ENCODE measurements at regions not wholly inside any gene's neighbourhood (a gene's known extent, or its start where the extent isn't known, plus 50 kb on each side); places are given as distances from the start of the nearest gene placed in this dataset.

DNA sequence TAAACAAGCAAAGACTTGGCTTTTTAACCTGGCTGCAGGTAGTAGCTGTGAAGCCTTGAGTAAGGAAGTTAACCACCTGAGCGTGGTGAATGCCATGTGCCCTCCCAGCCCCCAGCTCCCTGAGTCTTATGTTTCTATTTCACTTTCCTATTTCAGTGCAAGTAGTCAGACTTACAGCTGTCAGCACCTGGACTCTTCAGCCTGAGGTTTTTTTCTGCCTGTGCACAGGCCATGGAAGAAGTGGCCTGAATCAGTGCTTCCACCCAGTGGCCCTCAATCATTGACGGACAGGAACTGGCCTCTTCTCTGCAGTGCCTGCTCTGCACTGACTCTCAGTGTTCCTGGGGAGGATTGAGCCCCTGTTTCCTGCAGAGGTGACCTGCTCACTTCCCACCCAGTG lies 796.4 kb downstream of the MED13L start:
- TF ChIP-seq, protein P1, sequence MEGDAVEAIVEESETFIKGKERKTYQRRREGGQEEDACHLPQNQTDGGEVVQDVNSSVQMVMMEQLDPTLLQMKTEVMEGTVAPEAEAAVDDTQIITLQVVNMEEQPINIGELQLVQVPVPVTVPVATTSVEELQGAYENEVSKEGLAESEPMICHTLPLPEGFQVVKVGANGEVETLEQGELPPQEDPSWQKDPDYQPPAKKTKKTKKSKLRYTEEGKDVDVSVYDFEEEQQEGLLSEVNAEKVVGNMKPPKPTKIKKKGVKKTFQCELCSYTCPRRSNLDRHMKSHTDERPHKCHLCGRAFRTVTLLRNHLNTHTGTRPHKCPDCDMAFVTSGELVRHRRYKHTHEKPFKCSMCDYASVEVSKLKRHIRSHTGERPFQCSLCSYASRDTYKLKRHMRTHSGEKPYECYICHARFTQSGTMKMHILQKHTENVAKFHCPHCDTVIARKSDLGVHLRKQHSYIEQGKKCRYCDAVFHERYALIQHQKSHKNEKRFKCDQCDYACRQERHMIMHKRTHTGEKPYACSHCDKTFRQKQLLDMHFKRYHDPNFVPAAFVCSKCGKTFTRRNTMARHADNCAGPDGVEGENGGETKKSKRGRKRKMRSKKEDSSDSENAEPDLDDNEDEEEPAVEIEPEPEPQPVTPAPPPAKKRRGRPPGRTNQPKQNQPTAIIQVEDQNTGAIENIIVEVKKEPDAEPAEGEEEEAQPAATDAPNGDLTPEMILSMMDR (IDR thresholded peaks at IDR 0.05), result no peak
- no peak for TF ChIP-seq POLR2AphosphoS5 (IDR thresholded peaks at IDR 0.05)
- no peak for TF ChIP-seq EP300 (IDR thresholded peaks at IDR 0.05; ENCODE audit: low read depth)
- no peak for TF ChIP-seq POLR2A (IDR thresholded peaks at IDR 0.05)
